GM19035 (cell line): ENCODE measurements at regions not wholly inside any gene's neighbourhood (a gene's known extent, or its start where the extent isn't known, plus 50 kb on each side); places are given as distances from the start of the nearest gene placed in this dataset.

Source experiments
- ATAC-seq: cut with Tn5 transposase; IDR thresholded peaks from one replicate; pipeline ENCODE4 v1.9.1; 2021; ENCODE audit not compliant: unreplicated experiment

DNA sequence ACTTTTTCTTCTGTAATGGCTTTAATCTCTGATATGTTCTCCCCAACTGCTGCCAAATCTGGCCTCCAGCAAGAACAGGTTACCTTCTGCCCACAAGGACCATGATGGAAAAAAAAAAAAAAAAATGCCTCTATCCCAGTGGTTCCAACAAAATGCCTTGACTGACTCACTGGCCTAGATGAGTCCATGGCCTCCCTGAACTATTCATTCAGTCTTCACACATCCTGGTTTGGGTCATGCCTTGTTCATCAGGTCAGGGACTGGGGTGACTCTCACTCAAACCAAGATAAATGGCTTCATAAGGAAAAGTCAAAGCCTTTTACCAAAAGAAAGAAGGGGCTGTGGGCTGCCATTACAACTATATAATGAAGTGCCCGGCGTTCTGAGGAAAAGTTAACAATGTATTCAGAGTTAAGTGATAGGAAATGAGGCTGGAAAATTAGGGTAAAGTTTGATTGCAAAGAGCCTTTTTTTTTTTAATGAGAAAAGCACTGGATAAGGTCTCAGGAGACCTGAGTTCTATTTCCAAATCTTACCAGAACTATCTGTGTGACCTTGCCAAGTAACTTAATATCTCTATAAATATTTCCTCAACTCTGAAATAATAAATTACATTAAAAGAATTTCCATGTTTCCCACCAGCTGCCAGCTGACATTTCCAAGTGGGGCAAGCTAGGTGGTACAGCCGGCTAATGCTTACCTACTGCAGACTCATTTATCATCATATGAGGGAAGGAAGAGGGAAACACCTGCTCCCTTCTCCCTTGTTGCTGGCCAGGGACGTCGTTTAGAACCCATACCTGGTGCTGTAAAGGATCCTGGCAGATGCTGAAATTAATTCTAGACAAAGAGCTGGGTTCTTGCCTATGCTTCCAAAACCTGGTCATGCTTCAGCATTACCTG, 380.0 kb upstream of the MARCKS start:
- ATAC-seq, result no peak

DNA sequence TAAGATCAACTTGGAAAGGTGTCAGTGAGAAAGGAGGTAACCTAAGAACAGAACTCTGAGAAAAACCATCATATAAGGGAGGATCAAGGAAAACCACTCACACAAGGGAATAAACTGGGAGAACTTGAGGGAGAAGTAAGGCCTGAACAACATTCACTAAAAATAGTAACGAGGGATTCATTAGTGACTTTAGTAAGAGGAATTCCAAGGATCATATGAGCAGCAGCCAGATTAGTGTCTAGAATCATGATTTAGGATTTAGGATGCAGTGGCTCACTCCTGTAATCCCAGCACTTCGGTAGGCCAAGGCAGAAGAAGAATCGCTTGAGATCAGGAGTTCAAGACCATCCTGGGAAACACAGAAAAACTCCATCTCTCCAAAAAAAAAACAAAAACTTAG, 376.5 kb upstream of the MARCKS start:
- ATAC-seq, result no peak

DNA sequence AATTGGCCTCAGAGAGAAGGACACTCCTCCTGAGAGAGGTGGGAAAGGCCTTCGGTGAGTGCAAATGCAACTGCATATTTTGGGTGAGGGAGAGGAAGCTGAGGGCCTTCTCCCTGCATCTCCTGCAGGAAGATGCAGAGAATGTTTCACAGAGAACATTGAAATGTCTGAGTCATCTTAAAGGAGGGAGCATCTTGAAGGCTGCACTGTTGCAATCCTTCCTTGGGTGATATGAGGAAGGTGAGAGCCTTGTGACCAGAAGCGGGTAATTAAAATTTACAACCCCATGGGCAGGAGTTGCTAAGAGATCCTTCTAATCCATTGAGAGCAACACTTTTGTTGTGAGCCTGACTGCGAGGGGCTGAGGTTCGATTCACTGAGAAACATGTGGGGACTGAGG, 375.7 kb upstream of the MARCKS start:
- no peak for ATAC-seq

DNA sequence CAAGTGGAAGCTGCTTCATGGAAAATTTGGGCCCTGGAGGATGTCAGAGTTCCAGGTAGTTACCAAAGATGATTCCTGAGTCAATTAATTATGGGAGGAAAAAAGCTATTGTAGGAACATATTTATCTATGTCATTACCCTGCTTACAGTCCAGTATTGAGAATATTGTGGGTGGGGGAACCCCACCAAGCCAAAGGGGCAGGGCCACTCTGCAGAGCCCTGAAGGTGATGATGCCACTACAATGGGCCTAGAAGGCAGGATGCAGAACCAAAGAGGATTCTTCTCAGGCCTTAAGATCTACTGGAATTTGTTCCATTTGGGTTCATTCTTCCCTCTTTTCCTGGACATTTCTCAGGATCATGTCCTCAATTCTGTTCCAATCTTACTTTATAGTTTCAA, 375.2 kb upstream of the MARCKS start:
- ATAC-seq, result no peak

DNA sequence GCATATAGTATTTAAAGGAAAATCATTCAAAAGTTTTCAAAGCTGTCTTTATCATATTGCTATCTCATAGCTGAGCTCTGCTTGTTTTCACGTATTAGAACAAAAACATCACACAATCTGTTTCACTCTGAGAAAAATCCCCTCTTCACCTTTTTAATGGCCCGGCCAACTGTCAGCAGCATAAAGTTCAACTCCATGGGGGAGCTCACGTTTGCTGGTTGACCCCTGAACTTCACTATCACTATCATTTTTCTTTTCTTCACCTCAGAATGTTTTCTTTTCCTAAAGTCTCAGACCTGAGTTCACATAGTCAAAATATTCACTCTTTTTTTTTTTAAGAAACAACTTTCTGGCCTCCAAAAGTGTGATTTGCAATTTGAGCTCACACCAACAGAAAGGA, 374.4 kb upstream of the MARCKS start:
- no peak for ATAC-seq

DNA sequence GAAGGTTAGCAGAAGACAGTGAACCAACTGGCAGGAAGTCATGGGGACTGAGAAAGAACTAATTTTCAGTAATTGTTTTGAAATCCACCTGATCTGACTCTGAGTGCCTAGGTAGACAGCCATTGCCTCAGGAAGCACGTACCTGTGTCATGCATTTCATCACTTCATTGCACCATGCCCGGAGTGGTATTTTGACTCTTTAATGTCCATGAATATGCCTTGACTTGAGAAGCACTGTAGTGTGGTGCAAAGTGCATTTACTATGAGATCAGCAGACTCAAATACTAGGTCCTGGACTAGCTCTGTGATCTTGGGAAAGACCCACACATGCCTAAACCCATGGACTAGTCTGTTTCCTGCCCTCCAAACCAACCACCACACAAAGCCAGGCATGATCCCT, 370.9 kb upstream of the MARCKS start:
- no peak for ATAC-seq

DNA sequence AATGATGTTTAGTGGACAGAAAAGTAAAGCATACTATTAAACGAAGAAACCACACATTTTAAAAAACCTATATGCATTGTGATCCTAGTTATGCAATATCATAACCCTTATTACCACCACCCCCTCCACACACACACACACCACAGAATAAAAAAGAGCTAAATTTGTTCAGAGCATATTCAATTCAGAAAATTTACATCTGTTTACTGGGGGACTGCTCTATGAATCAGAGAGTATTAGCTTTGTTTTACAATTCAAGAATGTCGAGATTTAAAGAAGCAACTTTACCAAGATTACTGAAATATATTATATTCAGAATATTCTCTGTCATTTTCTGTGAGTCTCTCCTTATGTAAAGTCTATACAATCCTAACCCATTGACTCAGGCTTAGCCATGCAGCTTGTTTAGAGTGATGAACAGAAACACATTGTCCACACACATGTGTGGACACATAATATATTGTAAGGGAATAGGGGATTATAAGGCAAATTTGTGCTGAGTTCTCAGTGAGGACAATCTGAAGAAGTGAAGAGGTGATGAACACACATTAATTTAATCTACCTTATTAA, 369.6 kb upstream of the MARCKS start:
- no peak for ATAC-seq

DNA sequence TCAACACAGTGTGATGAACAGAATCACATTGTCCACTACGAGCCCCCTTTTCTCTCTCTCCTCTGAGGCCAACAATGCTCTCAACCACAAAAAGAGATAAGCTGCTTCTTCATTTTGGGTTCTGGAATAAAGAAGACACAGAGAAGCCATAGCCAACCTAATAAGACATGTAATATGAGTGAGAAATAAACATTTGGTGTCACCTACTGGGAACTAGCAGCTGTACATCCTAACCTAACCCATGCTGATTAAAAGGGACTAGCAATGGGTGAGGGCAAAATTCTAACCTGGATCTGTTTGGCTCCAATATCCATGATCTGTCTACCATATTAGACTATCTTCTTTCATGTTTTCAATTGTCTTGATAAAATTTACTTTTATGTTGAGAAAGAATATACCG, 369.1 kb upstream of the MARCKS start:
- ATAC-seq, result no peak

DNA sequence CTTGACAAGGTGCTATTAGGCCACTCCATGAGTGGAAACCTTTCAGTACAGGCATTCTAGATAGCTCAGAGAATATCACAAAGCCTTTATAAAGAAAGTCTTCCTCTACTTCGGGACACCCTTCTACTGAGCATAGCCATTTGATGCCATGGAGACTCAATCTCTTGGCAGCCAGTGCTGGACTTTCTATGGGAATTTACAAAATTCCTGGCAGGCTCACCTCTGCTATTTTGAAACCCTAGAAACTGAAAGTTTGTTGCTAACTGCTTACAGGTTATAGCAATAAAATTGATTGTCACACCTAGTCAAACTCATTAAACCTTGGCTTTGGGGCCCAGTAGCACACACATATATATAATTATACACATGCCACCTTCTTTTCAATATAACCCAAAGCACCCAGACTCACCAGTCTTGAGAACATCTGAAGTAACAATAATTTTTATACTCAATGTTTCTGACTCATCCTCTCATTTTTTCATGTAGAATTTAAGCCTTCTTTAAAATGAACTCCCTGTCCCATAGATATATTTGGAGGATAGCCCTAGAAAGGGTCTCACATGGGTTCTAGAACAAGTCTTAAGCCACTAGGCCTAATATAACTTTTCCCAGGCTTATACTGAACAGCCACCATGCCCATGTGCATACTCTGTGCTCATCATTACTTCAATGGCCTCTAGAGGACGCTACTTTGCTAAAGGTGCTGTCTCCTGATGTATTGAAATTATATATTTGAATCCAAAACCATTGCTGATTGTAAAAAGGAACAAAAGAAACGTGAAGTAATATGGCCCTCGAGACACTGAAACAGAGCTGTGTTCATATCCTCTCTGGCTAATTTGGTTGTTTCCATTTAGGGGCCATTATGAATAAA, 368.1 kb upstream of the MARCKS start:
- ATAC-seq, result no peak

DNA sequence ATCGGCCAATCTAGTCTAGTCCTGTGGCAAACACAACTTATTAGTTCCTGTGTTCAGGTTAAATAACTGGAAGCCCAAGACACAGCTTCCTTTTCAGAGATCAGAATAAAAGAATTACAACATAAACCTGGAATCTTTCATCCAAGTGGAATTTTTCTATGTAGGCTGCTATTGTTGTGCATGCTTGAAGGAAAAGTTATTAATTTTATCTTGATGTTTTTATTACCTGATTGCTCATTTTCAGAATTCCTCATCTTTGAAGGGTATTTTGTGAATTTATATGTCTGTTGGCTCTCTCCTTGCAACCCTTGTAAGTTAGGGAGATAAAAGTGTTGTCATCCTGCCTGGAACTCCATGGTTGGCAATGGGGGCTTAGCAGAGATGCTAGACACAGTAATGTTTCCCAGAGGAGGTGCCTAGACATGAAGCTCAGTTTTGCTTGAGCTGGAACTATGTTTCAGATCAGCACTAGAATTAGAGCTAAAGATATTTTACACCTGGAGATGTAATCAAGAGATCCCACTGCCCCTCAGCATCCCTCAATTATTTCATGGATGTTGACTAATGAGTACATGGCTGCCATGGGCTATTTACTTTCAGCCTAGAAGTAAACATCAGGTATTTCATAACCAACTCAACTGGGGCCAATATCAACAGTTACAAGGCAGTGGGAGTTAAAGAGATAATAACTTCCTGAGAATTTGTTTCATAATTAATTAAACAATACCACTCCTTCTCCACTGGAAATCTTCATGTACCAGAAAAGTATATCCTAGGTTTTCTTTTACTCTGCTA, 367.0 kb upstream of the MARCKS start:
- no peak for ATAC-seq

DNA sequence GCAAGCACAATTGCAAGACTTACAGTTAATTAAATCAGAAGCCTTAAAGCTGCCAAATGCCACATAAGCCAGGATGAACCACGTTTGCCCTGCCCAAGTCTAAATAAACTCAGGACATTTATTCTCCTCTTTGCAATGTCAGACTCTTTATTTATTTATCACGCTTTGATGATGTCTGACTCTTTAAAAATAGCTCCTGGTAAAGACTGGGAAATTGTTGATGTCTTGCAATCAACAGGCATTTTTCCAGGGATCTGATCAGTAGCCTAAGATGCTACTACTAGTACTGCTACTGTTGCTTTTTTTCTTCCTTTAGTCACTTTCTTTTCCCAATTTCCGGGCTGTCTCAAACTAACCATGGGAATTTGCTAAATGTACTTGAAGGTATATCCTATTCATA, 365.8 kb upstream of the MARCKS start:
- no peak for ATAC-seq

DNA sequence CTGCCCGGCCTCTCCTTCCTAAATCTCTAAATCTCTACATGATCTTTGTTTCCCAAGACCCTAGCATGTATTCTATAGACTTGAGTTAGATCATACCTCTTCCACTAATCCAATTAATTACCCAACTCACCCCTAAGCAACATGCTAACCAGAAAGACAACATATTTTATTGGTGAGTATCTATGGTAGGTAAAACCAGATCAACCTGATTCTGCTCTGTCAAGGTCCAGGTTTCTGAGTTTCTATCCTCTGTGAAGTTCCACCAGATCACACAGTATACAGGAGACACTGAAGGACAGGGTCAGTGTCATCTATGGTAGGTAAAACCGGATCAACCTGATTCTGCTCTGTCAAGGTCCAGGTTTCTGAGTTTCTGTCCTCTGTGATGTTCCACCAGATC, 363.2 kb upstream of the MARCKS start:
- no peak for ATAC-seq

DNA sequence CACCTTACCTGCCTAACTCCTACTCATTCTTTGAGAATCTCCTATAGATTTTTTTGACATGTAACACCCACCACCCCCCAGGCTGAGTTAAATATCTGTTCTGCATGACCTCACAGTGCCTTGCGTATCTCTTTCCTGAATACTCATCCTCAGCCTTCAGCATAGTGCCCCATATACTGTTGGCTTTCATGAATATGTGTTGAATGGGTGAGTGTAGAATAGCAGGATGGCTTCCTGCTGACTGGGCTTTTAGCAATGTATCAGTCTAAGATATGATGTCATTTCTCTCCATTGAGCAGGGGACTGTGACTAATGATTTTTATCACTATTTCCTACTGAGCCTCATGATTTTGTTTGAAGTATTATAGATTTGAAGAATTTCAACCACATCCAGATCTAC, 361.6 kb upstream of the MARCKS start:
- no peak for ATAC-seq

DNA sequence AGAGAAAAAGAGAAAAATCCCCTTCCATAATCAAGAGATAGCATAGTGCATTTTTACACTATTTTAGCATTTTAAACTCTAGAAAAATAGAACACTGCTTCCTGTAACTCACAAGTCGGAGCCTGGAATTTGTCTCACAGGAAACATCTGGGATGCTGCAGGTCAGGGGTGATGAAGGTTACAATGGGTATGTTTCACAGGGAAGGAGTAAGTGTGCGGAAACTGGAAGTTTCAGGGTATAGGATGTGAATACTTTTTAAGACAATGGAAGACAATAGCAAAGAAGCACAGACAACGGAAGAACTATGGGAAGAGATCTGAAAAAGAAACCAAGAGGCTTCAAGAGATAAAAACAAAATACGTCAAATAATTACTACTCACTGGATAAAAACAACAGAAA, 361.0 kb upstream of the MARCKS start:
- ATAC-seq, result no peak

DNA sequence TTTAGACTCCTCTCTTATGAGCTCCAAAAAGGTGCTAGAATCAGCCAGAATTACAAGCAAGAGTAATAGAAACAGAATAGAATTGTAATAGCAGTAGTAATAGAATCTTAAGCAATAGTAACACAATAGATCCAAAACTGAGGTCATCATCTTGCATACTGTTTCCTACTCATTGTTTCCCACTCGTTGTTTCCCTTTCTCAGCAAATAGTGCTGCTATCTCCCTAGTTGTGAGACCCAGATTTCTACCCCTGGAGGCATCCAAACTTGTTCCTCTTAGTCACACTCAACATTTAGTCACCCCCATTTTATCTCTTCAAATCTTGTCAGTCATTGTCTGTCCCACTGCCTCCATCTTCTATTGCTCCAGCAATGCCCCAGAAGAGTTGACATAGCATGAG, 356.9 kb upstream of the MARCKS start:
- ATAC-seq, result no peak

DNA sequence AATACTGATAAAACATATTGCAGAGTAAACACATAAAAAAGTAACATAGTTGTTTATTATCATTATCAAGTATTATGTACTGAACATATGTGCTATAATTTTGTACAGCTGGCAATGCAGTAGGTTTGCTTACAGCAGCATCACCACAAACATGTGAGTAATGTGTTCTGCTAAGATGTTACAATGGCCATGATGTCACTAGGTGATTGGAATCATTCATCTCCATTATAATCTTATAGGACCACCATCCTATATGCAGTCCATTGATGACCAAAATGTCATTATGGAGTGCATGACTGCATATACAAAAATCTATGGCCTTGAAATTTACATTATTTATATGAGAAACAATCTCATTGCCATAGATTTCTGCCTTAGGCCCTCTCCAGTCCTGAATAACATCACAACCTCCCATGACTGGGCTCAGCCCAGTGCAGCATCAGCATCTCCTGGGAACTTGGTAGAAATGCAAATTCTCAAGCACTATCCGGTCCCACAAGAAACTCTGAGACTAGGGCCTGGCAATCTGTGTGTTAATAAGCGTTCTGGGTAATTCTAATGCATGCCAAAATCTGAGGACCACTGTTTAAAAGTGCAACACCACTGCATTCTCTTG, 352.0 kb upstream of the MARCKS start:
- ATAC-seq, result no peak

DNA sequence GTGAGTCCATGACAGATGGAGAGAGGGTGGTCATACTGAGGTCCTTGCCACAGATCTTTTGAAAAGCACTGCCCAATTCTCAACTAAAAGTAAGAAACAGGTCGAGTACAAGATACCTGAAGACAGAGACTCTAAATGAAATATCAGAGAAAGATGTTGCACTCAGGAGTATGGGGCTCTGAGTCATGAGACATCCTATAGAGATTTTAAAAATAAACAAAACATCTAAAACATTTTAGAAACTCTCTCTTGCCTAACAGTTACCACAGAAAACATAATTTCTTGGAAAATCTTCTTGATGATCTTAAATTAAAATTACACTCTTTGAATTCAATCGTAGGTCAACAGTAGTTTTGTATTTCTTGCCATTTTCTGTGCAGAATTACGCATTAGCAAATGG, 348.9 kb upstream of the MARCKS start:
- ATAC-seq, result no peak

DNA sequence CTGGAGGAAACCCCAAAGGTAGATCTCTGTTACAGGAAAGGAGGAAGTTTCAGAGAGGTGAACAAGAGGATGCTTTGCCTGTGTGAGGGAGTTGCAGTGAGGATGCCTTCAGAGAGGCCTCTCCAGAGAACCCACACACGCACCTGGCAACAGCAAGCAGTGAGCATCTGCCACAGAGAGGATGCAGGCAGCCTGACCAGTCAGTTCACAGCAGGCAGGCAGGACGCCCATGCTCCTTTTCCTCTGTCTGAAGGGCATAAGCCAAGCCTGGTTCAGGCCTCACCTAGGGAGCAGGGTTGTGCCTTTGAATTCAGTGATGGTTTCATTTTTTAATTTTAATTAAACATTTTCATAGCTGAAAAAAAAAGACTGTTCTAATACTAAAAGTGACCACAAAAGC, 346.0 kb upstream of the MARCKS start:
- ATAC-seq, result no peak

DNA sequence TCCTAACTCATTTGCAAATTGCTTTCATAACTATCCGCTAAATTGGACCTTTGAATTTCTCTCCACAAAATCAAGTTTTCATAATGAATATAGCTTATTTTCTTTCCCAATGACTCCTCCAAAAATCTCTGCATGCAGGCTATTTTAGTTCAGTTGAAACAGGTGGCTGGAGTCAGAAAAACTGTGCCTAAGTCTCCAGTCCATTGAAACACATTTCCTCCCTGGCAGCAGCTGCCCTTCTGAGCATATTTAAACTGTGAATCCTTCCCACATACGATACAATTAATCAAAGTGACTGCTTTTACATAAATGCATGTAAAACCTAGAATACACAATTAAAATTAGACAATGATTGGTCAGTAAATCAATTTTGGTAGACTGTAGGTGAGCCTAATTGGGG, 344.6 kb upstream of the MARCKS start:
- no peak for ATAC-seq

DNA sequence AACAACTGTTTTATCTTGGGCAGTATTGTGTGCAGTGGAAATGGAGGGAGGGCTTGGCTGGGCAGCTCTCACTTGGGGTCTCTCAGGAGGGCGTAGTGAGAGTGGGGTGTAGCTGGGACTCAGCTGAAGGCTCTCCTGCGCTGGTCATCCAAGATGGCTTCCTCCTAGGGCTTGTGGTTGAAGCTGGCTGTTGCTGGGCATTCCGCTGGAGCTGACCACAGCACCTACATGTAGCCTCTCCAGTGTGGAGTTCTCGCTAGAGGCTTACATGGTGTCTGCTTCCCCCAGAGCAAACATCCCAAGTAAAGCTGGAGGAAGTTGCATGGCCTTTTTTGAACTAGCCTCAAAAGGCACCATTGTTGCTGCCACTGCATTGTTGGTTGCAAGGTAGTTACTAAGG, 344.1 kb upstream of the MARCKS start:
- ATAC-seq, result no peak

DNA sequence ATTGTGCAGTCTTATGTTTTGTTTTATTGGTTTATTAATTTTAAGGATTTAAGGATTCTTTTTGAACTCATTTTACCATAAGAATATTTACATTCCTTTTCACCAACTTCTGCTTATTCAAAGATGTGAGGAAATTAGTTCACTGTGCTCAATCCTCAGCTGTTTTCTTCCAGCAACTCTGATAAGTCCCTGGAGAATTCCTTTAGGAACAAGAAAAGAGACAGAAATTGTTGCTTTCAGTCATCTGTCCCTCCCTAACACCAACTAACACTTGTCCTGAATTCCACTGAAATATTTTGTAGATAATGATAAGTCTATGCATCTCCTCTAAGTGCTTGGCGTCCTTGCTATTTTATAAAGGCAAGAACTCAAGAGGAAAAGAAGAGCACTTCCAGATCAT, 334.8 kb upstream of the MARCKS start:
- ATAC-seq, result no peak
